HG03095 (cell line): ENCODE measurements at regions not wholly inside any gene's neighbourhood (a gene's known extent, or its start where the extent isn't known, plus 50 kb on each side); places are given as distances from the start of the nearest gene placed in this dataset.
"Not testable (repeated sequence)": the region's sequence is repeated elsewhere in the genome, so short reads cannot be mapped to it uniquely, and the experiment has no call there.

Source experiments
- ATAC-seq: cut with Tn5 transposase; IDR thresholded peaks from one replicate; pipeline ENCODE4 v1.9.1; 2021; ENCODE audit warnings: moderate library complexity; ENCODE audit not compliant: unreplicated experiment

DNA sequence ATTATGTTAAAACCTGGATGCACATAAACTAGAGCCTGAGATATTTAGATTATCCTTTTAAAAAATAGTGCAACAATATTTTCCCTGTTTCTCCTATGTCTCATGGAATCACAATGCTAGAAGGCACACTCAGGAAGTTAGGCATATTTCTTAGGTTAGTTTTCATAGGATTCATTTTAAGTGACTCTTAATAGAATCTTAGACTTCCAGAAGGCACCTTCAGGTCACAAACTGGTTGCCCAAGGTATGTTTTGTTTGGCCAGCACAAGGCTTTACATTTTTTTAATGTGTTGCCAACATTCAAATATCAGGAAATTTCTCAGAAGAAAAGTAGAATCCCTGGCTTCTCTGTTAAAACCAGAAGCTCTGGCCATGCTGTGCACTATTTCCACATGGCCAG lies 129.3 kb downstream of the LNPK start:
- ATAC-seq, result no peak

DNA sequence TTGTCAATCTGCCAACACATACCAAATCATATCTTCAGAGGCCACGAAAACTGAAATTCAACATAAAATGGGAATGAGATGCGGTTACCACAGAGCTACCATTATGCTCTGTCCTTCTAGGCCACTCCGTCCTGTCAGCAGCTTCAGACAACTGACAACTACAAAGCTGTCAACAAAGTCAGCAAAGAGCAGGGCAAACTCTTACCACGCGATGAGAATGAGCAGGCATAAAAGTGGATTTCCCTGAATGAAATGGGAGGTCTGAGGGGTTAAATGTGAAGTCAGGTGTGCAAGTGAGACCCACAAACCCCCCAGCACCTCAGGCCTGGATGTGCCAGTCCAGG lies 130.1 kb downstream of the LNPK start:
- no peak for ATAC-seq

DNA sequence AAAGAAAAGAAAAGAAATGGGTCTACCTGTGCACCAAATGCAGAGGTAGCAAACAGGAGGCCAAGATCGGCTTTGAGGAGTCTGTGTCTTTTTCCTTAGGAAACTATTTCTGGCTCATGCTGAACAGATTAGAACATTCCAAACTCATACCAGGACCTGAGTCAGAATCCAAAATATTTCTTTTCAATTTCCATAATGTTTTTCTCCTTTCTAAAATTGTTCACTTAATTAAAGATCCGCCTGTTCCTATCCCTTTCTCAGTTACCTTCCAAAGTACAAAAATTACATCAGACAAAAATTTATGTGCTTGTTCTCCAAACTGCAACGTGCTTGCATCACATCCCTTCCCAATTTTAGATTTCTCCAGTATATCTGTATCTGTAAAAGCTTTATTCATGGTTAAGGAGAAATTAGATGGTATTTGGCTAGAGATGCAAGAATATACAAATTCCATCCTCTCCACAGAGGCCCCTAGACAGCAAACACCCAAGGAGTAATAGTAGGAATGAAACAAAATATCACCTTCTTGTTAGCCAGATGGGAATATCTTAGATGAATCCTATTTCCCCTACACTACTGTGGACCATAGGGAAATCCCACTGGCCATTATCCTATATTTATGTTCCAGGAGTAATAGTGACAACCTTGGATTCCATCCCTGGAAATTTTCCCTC lies 130.6 kb downstream of the LNPK start:
- ATAC-seq, result no peak

DNA sequence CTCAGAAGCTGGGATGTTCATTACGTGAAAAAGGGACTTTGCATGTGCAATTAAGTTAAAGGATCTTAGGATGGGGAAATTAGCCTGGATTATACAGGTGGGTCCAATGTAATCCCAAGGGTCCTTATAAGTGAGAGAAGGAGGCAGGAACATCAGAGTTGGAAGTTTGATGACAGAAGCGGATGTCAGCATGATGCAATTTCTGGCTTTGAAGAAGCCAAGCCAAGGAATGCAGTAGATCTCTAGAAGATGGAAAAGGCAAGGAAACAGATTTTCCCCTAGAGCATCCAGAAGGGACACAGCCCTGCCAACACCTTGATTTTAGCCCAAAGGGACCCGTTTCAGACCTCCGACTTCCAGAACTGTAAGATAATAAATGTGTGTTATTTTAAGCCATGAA lies 136.4 kb downstream of the LNPK start:
- no peak for ATAC-seq

DNA sequence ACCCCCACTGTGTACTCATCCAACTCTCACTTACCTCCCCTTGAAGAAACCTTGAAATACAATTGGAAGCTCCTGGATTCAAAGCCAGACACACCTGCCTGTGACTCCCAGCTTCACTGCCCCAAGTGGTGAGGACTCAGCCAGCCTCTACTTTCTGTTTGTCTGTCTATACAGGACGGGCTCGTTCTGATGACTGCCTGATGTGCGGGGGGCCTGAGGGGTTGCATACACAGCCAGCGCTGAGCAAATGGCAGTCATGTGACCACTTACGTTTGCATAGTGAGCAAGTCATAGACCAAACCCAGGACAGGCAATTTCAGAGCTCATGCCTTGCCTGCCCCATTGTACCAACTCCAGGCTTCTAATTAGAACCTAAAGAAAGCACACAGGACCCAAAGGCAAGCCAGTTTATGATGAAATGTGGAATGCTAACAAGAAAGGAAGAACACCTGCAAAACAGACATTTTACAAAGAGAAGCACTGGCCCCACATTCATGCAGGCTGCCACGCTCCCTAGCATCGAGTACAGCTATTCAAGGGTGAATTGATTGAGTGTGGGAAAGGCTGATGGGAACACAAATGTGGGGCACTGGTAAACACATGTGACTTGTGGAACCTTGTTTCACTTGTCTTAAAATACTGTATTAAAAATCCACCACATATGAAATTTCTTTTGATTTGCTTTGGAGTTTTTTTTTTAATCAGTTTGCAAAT lies 137.8 kb downstream of the LNPK start:
- ATAC-seq, result no peak

DNA sequence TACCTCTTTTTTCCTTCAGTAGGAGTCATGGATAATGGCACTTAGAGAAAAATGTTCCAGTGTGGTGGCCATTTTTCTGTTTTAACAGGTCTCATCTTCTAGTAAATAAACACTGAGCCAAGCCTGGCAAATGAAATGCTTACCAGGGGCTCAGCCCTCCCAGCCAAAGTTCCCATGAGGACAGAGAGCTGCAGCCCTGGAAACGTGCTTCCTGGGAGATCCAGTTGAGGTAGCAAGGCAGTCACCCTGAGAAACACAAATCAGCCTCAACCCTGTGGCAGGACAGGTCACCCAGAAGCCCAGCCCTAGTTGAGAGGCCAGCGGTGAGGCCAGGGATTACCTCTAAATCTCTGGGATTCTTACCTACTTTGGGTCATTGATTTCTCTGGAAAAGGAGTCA lies 140.1 kb downstream of the LNPK start:
- ATAC-seq, result no peak

DNA sequence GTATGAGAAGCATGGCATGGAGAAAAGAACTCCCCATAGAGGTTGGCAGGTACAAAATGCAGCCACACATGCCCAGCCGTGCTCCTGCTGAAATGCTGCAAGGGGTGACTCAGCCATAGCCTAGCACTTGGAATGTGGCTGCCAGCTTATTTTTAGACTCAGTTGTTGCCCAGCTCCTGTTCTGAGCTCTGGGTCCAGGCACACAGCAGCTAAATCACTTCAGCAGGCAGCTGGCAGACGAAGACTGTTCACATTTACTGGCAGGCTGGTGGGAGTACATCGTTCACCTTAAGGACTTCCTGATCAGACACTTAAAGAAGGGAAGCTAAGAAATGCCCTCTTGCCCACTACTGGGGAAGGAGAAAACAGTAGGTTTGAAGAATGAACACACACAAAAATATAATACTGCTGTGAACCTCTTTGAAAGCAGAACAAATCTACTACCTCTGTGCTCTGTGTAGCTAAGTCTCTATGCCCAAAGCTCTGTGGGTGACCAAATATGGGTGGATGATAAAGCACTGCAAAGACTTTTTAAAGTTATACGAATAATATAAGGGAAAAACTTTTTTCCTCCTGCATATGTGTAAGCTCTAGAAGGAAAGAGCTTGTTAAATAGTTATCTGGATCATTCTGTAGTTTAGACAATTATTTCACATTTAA lies 146.1 kb downstream of the LNPK start:
- no peak for ATAC-seq

DNA sequence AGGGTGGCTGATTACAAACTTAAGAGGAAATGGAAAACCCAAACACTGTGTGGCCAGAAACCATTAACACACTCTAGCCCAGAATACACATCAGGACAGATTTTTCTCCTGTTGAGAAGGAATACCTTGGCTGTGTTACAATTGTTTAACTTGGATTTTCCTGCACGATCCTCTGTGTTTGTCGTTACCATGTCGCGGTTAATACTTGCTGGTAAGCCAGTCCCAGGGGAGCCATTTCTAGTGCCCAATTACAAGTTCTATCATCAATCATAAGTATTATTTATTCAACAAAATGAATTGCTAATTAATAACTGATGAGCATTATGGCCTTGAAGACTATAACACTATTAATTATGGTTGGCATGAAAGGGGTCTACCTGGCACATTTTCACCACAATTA lies 146.8 kb downstream of the LNPK start:
- ATAC-seq, result no peak

DNA sequence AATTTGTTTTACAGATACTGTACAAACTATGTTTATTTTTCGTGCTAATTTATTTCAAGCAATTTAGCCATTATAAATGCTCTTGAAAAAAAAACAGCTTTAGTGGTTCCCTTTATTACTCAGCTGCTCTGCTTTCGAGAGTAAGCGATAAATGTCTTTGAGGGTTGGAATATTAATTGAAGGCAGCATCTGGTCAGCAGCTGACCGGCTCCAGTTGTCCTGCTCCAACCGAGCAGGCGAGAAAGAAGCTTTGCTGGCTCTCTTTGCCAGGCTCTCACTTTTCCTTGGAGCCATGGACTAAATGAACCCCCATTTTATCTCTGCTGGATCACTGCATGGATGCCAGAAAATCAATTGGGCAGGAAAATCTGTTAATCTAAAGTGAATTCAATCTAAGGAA lies 147.4 kb downstream of the LNPK start:
- ATAC-seq, result no peak

DNA sequence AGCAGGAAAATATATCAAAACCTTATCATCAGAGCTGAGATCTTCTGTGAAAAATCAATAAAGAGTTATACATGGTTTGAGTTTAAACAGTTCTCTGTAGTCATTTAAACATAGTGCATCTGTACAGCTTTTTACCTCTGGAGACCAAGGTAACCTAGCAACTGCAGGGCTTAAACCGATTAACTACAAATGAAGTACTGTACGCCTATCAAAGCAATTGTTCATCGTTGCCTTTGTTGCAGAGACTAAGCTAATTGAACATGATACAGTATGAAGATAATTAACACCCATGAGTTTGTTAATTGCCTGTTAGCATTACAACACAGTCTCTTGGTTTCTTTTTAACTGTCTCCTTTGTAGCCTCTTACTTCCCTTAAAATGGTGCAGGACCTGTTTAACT lies 147.9 kb downstream of the LNPK start:
- ATAC-seq, result no peak

DNA sequence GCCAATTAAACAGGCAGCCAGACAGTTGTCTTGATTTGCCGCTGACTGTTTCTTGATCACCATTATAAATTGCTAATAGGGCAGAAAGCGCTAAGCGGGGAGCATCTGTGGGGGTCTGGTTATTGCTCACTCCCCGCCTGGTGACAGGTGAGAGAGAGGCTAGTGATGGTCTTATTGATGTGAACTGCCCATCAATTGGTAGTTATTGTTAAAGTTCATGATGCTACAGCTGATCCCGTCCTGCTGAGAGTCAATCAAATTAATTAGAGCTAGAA lies 148.5 kb downstream of the LNPK start:
- ATAC-seq, result no peak

DNA sequence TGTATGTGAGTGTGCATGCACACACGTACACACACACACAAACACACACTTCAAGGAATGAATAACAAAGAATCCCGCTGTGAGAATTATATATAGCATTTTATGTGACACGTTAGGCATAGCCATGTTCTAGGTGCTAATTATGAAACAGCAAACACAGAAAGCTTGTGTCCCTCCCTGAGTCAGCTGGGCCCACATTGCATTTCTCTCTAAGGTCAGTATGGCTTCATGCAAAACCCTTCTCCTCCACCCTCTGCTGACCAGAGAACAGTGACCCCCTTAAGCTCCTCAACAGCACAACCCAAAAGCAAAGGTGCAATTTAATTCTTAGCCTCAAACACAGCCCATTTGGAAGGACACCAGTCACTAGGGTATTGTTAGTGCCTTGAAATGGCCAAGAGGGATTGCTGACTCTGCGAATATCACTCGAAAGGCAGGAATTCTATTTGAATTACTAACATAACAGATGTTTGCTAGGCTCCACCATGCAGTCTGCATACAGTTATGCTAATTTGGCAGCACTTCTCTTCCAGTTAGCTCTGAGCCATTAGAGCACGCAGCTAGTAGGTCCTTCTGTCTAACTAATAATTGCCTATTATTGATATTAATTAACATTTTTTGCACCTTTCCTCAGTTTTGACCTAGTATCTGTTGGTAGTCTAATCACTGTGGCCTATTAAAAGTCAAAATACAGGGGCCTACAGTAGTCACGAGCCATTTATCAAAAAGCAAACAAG lies 149.0 kb downstream of the LNPK start:
- no peak for ATAC-seq

DNA sequence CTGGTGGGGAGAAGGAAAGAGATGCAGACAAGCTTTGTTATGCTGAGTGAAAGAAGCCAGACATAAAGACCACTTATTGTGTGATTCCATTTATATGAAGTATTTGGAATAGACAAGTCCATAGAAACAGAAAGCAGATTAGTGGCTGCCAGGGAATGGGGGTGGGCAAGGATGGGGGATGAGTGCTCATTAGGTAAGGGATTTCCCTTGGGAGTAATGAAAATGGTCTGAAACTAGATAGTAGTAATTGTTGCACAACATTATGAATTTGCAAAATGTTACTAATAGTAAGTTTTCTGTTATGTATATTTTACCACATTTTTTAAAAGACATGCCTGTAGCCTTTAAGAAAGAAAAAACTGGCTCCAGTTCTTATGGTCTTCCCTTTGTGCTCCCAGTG lies 154.9 kb downstream of the LNPK start:
- no peak for ATAC-seq

DNA sequence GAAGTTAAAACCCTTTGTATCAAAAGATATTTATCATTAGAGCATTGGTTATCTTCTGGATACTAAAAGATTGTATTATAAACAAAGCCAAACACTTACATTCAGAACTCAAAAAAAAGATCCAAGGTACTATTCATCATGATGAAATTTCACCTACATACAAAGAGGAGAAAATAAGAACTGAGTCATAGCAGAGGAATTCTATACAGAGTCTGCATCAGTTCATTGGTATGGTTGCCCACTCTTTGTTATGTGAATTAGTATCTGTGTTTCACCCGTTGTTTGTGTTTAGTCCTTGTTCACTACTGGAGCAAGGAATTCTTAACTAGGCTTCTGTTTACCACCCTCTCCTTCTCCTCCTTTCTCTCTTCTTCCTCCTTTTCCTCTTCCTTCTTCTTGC lies 157.9 kb downstream of the LNPK start:
- no peak for ATAC-seq

DNA sequence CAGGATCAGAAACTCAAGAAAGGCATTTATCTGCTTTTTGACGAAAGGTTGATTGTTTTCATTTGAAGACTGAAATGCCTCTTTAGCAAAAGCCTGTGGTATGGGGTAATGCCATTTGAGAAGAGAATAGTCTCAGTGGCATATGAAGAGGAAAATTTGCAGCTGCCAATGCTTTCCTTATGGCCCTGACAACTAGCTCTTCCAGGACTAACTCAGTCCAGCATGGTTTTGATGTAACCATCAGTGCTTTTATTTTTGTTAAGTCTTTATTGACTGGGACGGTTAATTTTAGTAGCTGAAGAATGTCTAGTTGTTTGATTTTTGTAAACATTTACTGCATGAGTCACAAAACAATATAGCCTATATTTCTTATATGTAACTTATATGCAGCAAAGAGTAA lies 158.4 kb downstream of the LNPK start:
- ATAC-seq, result no peak

DNA sequence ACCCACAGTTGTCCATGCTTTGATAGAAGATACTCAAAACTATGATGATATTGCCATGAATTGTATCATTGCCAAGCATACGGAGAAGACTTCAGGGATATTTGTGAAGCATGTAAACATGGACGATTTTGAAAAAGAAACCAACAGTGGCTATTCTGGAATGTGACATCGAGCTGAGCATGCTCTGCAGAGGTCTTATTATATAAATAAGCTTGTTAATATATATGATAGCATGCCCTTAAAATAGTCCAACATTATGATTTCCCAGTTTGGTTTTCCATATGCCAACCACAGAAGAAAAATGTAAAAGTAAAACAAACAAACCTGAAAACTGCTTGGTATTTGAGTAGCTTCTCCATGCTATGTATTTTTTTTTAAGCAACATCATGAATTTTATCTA lies 159.1 kb downstream of the LNPK start:
- no peak for ATAC-seq

DNA sequence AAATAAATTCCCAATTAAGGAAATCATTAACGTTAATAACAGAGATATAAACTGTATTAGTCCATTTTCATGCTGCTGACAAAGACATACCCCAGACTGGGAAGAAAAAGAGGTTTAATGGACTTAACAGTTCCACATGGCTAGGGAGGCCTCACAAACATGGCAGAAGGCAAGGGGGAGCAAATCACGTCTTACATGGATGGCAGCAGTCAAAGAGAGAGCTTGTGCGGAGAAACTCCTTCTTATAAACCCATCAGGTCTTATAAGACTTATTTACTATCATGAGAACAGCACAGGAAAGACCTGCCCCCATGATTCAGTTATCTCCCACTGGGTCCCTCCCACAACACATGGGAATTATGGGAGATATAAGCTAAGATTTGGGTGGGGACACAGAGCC lies 161.3 kb downstream of the LNPK start:
- not testable (repeated sequence) for ATAC-seq

DNA sequence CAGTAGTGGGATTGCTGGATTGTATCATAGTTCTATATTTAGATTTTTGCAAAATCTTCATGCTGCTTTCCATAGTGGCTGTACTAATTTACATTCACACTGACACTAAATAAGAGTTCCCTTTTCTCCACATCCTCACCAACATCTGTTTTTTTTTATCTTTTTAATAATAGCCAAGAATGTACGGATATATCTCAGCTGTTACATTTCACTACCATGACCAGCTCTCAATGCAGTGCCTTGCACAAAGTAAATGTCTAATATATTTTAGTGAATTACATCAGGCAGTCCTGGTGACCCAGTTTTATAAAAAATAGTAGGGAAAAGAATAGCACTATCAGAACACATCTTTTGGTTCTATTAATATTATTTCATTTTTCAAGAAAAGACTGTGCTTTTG lies 161.8 kb downstream of the LNPK start:
- ATAC-seq, result no peak

DNA sequence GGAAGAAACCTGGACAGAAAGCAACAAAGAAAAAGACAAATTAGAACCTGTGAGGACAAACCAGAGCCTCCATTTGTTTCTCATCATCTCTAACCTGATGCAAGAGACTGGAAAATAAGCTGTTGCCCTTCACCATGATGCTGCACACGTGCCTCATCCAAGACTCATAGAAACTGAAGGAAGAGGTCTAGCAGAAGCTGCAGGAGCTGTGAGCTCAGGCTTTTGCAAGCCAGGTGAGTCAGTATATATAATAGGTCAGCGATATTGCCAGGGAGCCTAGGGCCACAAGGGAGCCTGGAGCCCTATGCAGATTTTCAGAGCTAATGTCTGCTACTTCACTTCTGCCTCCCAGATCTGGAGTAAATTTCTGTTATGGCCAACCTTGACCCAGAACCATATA lies 163.1 kb downstream of the LNPK start:
- ATAC-seq, result no peak

DNA sequence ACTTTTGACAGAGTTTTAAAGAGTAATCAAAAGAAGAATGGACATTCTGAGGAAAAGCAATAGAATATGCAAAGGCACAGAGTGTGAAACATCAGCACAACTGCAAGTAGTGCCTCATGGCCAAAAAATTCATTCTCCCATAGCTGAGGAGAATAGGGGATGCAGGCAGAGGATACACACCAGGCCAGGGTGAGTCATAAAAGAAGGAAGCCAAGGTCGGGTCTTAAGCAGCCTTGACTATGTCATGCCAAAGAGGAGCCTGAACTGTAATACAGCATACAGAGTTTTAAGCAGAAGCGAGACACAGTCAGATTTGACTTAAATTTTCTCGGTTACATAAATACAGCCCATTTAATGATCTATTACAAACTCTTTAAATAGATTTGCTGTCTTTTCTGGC lies 165.0 kb downstream of the LNPK start:
- no peak for ATAC-seq

DNA sequence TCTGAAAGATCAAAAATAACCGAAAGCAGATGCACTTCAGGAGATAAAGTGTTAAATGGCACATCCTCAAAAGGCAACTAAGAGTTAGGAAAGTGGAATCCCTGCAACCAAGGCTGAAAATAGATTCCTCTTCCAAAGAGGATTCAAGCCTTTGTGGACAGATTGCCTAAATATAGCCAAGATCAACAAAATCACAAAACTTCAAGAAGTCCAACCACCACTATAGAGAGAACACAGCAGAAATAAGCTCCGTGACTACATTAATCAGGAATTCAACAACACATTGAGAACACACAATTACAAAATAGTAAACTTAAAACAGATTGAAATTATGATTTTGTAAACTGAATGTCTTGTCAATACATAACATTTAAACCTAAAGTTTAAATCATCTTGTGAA lies 165.7 kb downstream of the LNPK start:
- ATAC-seq, result no peak

DNA sequence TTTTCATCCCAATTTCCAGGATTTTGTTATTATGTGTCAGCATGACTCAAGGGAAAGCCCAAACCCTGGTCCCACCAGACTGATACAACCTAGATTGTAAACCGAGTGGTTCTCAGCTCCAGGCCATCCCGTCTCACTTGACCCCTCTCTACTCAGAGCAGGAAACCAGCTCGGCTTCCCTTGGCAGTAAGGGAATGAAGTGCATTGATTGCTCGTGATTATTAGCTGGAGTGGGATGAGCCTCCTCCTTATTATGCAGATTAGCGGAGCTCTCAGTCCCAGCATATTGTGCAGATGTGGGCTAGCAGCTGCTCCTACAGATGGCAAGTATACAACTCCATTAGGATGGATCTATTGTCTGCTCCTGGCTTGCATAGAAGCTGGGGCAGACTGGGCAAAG lies 167.6 kb downstream of the LNPK start:
- no peak for ATAC-seq
